HG02970 (cell line): ENCODE measurements at regions not wholly inside any gene's neighbourhood (a gene's known extent, or its start where the extent isn't known, plus 50 kb on each side); places are given as distances from the start of the nearest gene placed in this dataset.

Source experiments
- ATAC-seq: cut with Tn5 transposase; IDR thresholded peaks from one replicate; pipeline ENCODE4 v1.9.1; 2021; ENCODE audit warnings: mild to moderate bottlenecking, moderate library complexity, moderate number of reproducible peaks; ENCODE audit not compliant: unreplicated experiment, low FRiP score

DNA sequence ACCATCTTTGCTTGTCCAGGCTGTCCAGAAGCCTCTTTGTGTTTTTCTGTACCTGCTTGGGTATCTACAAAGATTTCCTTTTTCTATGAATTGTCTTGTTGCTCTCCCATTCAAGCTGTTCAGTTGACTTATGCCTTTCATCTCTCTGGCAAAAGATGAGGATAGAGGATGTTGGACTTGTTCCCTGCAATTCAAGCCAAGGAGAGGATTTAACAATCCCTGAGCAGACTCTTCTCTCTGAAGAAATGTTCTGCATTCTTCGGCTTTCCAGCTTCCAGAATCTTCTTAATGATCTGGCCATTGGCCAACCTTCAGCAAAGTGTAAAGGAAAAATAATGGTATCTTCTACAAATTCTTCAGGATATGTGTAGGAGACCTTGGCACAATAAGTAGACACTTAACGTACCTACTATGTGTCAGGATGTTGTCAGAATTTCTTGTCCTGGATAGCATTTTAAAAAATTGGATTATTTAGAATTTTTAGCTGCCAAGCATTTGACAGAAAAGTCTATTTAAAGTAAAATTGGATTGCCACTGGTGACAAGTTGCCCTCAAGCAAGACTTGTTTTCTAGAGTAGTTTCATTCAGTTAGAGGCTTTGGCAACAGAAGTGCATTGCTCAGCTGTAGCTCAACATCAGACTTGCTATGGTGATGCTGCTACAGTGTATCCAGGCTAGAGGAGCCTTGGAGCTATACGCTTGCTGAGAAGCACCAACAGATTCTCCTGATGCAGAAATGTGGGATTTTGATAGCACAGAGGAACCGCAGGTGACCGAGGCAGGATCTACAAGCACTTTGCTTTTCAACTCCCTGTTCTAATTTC, 455.7 kb downstream of the SUCLA2 start:
- no peak for ATAC-seq

DNA sequence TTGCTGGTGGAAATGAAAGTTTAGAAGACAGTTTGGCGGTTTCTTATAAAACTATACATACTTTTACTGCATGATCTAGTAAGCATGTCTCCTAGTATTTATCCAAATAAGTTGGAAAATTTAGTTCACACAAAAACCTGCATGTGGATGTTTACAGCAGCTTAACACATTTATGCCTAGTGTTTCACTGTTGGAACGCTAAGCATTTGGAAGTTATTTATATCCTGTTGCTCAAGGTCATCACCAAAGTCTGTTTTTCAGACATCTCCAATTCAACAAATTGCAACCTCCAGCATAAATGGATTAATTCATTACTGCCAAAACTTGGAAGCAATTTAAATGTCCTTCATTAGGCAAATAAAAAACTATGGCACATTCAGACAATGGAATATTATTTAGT, 461.8 kb downstream of the SUCLA2 start:
- ATAC-seq = no peak

DNA sequence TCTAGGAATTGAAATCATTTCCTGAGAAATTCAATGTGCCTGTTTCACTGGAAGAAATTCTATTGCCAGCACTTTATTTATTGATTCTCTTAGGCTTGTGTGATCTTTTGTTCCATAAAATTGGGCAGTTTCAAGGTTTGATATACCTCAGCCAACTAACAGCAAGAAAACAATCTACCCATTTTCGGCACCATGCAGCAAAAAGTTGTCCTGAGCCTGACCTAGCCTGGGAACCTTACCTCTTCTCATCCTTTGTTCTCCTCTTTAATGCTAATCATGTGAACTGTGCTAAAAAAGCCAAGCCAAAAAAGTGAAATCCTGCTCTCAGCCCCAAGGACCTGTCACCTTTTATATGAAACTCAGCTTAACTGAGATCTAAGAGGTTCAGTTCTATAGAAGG, 477.3 kb downstream of the SUCLA2 start:
- no peak for ATAC-seq

DNA sequence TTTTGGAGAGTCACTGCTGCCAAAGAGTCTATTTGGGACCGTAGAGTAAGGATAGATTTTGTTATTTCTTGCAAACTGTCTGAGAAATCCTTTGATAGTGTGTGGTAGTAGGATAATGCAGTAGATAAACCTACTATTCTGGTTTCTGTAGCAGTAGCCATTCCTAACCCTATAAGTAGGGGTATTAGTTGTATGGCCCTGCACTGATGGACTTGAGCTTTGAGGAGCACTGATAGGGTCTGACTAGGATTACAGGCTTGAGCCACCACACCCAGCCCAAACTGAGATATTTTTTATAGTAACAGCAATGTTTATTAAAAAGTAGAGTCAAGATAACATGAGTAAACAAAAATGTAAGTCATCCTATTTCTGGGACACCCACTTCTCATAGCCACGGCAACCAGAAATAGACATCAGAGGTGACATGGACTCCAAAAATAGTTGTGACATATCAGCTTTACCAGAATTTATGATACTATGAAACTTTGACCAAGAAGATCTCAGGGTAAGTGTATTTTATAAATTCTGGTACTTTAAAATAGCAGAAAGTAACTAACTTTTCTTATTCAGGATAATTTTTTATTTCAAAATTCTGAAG, 479.1 kb downstream of the SUCLA2 start:
- ATAC-seq = no peak

DNA sequence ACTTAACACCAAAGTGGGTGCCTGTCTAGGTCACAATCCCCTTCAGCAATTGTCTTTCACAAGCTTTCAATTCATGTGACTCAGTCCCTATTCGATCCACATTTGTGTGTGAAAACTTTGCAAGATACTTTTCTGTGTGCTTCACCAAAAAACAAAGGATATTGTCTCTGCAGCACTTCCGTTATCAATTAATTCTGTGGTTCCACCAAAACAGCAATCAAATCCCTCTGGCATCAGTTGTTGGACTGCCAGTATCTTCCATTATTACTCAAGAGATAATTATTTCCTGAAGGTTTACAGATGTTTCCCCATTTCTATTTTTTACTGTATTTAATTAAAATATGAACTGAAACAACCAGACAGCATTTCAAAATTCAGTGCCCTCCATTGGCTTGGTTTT, 481.4 kb downstream of the SUCLA2 start:
- no peak for ATAC-seq

DNA sequence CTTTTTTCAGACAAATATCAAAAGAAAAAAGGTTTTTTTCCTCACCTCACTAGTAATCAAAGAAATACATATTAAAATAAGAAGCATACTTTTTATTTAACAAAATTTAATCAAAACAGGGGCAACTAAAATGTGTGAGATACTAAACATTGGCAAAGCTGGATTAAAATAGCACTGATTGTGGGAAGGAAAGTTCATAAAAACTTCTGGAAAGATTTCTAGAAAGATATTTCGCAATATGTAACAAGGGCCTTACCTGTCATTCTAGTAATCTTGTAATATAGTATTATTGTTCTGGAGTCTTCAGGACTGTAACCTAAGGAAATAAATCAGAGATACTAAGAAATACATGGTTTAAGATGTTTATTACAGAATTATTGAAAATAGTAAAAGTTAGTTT, 482.5 kb downstream of the SUCLA2 start:
- ATAC-seq = no peak

DNA sequence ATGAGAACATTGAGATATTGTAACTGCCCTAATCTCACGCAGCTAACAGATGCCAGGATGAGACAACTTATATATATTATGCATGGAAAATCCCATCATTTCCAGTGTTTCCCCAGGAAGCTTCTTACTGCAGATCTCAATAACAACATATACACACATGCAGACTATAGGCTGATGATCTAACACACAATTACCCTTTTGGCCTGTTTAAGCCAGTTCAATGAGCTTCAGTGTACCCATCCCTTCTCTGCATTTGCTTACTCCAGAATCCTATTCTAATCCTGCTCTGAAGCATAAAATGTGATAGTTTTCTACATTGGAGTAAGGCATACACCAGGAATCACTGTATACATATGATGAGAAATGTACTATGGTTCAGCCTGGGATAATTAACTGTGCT, 489.4 kb downstream of the SUCLA2 start:
- ATAC-seq = no peak

DNA sequence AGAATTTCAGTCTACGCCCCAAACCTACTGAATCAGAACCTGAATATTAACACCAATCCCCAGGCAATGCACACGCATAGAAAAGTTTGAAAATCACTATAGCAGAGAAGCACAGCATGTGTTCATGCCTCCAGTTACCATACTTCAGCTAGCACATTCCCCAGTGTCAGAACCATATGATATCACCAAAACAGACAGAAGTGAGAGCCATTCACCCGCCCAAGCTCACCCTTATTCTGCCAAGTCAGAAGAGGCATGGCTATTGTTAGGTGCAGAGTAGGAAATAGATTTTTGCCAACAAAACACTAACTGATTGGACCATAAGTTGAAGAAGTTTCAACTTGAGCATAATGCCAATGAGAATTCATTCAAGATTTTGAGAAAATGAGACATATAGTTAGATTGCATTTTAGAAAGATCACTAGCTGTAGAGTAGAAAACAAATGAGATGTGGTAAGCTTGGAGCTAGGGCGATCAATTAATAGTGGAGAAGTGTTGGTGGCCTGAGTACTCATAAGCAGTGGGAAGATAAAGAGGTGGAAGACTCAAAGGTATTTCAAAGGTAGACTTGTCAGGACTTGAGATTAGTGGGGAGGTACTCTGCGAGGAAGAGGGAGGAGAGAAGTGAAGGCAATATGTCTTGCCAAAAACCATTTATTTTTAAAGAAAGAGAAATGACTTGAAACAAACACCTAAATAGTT, 492.4 kb downstream of the SUCLA2 start:
- ATAC-seq = no peak

DNA sequence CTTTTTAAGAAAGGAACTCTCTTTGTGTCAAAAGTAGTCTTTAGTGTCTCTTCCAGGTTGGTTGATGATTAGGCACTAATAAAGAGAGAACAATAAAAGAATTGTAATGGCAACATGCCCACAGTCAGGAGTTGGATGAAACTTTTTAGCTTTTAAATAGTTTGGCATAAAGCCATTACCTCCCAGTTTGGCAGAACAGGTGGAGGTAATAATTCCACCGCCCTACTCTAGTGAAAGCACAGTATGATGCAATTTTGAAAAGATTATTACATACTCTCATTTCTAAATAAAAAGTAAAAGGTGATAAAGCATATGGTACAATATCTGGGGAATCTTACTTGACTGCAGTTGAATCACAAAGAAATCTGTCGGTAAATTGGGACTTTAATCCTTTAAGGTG, 497.6 kb downstream of the SUCLA2 start:
- ATAC-seq = no peak

DNA sequence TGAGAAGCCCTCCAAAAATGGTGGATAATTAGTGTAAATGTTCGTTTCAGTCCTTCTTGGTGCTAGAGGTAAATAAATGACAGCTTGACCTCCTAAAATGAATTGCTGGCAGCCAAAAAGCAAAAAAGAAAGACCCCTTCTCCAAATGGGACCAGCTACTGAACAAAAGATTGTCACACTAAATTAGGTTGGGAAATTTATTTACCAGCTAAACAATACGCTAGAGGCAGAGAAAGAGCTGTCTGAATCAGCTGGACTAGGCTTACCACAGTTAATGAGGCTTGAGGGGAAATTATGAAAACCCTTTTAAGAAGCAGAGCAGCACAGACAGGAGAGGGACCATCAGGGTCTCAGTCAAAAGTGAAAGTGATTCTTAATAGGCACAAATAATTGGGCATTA, 498.9 kb downstream of the SUCLA2 start:
- ATAC-seq = no peak

DNA sequence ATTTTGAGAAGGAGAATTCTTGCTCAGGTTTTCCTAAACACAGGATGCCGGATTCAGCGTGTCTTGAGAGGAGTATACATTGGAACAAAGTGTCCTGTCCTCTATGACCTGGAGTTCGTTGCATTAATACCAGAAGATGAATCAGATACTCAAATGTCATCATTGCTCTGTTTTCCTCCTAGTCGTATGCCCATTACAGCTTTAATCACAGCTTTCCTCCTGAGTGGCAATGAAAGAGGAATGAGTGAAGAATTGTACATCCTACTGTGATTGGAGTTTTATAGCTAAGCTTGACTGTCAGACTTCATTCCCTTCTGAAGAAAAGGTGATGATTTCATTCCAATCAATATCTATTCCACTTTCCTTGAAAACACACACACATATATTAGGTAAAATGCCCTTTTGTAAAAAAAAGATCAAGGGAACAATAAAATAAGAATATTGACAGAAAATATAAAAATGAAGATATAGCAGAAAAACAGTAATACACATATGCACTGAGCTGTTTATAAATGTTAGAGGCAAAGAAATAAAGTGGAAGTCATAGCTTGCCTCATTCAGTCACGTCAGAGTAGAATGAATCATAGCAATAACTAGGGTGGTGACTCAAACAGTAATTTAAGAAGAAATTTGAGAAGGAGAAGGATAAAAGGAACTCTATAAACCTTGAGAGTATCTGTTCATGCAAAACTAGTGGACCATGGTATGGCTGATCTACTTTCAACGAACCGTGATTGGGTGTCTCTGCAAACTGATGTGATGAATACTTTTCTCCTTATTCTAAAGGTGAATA, 501.5 kb downstream of the SUCLA2 start:
- ATAC-seq = no peak

DNA sequence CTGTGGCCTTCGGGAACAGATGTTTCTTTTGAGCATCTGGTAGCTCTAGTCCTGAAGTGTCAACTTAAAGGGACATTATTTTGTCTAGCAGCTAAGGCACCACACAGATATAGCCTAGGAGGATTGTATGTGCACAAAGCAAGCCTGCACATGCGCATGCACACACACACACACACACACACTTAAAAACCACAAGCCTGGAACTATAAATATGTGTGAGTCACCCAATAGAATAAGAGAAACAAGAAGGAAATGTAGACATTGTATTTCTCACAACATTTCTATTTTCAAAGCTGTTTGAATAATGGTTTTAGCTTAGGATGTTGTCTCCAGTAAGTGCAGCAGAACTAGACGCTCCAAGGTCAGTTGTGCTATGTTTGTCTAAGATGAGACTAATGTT, 516.5 kb downstream of the SUCLA2 start:
- ATAC-seq = no peak

DNA sequence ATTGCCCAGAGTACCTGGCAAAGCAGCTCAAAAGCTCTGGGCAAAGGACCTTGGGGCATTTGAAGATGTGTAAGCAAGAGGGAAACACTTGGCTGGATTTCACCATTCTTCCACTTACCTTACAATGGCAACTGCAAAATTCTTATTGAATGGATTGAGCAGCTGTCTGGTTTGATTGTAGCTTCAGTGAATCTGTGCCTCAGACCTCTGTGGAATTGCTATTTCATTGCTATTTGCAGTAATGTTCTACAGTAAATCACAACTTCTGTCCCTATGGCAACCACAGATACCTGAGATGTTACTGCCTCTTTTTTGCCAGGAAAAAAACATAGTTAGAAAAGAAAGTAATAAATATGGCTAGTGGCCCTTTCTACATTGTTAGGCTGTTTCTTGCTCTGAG, 519.5 kb downstream of the SUCLA2 start:
- ATAC-seq = no peak

DNA sequence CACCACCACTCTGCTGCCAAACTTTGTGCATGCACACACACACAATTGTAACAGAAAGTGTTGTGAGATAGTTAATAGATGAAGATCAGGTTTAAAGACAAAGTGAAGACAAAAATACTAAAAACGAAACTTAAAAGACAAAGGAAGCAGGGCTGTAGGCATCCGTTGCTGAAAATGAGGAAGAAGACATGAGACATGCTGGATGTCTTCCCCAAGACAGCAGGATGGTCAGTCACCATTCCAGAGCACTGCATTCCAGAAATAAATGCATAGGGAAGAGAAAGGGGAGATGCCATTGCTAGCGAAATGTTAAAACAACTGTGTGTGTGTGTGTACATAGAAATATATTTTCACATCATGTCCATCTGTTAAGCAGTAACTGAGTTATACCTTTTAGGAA, 520.1 kb downstream of the SUCLA2 start:
- ATAC-seq = no peak

DNA sequence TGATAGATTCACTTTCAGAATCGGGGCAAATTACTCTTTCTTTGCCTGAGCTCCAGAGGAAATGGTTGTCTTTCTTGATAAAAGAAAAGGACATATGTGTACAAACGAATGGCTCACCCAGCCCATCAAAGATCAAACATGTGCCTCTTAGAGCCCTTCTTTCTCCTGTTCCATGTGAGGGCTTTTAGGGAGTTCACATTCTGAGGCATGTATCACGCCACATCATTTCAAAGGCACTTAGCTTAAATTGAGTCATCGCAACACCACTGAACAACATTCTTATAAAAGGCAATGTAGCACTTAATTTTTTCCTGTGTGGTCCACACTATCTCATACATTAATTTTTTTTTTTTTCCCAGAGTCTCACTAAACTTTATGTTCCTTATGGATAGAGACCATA, 521.0 kb downstream of the SUCLA2 start:
- no peak for ATAC-seq

DNA sequence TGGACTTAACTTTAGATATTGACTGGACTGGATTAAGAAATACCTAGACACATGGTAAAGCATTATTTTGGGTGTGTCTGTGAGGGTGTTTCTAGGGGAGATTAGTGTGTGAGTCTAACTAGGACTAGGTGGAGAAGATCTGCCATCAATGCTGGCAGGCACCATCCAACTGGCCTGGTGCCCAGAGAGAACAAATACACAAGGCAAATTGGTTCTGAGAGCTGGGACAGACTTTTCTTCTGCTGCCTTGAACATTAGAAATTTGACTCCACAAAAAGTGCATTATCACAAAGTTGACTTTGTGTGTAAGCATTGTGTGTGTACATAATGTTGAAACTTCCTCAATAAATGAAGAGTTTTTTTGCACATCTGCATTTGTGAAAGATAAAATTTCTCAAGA, 522.1 kb downstream of the SUCLA2 start:
- ATAC-seq = no peak

DNA sequence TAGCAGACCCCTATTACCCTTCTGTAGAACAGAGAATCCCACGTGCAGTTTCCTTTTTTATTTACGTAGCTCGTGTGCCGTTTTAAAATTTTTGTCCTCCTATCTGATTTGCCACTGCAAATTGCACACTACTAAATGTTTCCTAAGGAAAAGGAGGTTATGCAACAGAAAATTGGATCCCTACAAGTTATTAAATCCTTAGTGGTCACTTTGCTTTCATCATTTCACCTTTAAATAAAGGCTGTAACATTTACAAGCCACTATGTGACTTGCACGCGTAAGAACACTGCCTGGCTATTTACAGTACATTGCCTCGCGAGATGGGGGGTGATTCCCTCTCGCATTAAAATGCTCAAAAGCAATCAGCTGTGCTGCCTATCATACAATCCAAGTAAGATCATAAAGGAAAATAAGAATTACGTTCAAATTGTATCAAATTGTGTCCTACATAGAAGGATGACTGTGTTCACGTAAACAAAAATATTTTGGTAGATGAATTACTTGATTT, 525.6 kb downstream of the SUCLA2 start:
- ATAC-seq = no peak

DNA sequence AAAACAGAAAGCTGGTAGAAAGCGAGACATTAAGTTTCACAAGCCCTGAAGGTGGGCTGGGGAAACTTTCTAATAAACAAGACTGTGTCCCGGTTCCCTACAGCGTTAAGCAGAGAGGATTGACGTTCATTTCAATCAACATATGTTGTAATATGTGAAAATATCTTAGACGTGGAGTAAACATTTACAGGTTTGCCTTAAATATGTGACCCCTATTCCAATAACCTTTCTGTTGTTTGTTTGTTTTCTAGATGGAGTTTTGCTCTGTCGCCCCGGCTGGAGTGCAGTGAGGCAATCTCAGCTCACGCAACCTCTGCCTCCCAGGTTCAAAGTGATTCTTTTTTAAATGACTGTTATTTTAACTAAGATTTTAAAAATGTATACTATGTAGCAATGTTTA, 526.2 kb downstream of the SUCLA2 start:
- ATAC-seq = no peak

DNA sequence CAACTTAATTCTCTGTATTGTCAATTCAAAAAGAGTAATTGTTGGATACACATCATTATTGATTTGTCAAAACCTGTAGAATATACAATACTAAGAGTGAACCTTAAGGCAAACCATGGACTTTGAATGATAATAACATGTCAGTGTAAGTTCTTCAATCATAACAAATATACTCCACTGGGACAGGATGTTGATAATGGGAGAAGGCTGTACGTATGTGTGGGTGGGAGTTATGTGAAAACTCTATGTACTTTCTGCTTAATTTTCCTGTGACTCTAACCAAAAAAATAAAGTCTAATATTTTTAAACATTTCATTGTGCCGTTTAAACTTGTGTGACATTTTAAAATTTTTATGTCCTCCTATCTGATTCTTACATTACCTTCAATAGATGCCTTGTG, 526.7 kb downstream of the SUCLA2 start:
- no peak for ATAC-seq

DNA sequence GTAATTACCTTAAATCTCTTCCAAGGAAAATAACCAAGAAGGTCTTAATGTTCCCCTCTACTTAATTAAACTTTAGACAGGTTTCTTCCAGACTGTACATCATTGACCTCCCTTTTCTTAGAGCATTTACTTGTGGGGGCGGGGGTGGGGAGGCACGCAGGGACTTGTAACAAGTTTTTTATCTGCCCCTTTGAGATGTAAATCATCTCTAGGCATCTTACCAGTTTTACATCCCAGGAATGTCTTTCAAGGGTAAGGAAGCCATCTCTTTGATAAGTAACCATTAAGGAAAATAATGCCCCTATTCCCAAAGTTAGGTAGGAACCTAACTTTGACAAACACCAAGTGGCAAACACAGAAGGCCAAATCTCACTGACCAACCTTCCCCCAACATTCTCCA, 528.6 kb downstream of the SUCLA2 start:
- no peak for ATAC-seq

DNA sequence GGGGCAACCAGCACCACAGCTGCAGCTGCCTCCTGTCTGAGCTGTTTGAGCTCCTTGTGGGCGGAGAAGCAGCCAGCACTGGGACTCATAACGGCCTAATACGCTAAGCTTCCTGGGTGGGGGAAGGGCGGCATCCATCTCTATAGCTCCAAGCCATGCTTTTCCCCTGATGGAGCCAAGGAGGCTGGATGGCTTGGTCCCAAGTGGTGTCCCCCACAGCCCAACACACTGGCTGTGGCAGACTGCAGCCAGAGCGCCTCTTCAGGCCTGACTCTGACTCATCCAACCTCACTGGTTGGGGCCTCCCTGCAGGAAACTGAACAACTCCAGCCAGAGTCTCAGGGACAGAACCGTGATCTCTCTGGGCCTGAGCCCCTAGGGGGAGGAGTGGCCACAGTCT, 537.3 kb downstream of the SUCLA2 start:
- no peak for ATAC-seq
